Endothelial cell of umbilical vein (primary cell): ENCODE measurements at regions not wholly inside any gene's neighbourhood (a gene's known extent, or its start where the extent isn't known, plus 50 kb on each side); places are given as distances from the start of the nearest gene placed in this dataset.

Experiments used
- CTCF ChIP-seq, 2 donors: IDR thresholded peaks; 1 replicate in 1 of 2; 2 replicates in 1 of 2; pipeline ENCODE4 v1.5.1; 2011; ENCODE audit warnings: low read length in 2 of 2, mild to moderate bottlenecking in 2 of 2, moderate library complexity in 2 of 2, control low read depth in 1 of 2, inconsistent platforms in 1 of 2, low read depth in 1 of 2; ENCODE audit not compliant: insufficient read depth in 1 of 2; ENCODE audit errors: extremely low read depth in 1 of 2
- MAX ChIP-seq: IDR thresholded peaks from 2 replicates; pipeline ENCODE4 v1.6.1; 2011; ENCODE audit not compliant: insufficient read depth, insufficient read length

GRCh38 chr17:5773816-5774360 lies 189.6 kb upstream of the NLRP1 start:
- TF ChIP-seq MAX = no peak
- TF ChIP-seq CTCF (IDR thresholded peaks at IDR 0.05; ENCODE audit: extremely low read depth in 1 of 2, insufficient read depth in 1 of 2, low read depth in 1 of 2, low read length in 2 of 2) = no peak
